Stimulated activated CD8-positive, alpha-beta memory T cell treated with anti-CD3 and anti-CD28 coated beads, Interleukin-4, amount 100 ng/mL, for 1 hour (primary cell): ENCODE measurements at regions not wholly inside any gene's neighbourhood (a gene's known extent, or its start where the extent isn't known, plus 50 kb on each side); places are given as distances from the start of the nearest gene placed in this dataset.
"Not testable (repeated sequence)": the region's sequence is repeated elsewhere in the genome, so short reads cannot be mapped to it uniquely, and the experiment has no call there.

ENCODE experiments used
- DNase-seq, 2 donors: peaks; one replicate each; pipeline ENCODE4 v3.0.0-alpha.2; 2020; ENCODE audit warnings: low read depth in 2 of 2, low spot score in 1 of 2

DNA sequence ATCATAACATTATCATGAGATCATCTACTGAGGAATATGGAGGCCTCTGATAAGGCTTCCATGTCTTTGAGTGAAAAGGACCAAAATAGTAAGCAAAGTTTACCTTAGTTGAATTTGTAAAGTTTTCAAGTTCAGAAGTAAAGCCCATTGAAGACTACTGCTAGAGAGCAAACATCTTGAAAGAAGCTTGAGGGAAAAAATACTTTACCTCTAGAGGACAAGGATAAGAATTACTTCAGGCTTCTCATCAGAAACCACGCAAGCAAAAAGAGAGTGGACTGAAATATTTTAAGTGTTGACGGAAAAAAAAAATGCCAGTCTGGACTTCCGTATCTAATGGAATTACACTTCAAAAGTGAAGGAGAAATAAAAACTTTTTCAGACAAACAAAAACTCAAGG lies 114.3 kb downstream of the MPP7 start:
- no peak for DNase-seq

DNA sequence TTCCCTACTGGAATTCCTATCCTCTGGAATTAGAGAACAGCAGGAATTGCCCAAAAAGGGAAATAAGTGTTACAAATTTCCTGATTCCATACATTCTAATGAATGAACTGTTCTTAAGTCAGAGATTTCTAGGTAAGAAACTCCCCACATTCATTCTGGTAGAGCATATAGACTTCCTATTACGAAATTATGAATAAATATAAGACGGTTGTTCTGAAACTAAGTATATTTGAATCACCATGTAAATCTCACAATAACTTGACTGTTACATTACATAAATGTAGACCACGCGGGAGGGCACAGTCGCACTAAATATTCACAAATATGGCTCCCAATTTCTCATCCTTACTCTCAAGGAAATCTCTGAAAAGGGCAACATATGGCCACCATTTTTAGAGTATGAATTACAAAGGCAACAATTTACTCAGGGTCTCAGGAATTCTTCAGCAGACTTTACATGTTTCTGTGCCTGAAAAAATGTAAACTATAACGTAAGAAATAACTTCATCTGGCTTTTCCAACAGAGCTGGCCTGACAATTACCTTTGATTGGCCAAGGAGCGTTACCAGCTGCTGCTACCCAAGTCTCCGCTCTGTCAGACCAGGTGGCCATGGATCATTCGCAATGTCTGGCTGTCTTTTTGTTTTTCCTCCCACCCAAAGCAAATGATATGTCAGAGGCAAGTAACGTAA lies 115.8 kb downstream of the MPP7 start:
- no peak for DNase-seq

- DNase-seq, result no peak
These were observed 116.4 kb downstream of the MPP7 start for GRCh38 chr10:28186461-28186860.

DNA sequence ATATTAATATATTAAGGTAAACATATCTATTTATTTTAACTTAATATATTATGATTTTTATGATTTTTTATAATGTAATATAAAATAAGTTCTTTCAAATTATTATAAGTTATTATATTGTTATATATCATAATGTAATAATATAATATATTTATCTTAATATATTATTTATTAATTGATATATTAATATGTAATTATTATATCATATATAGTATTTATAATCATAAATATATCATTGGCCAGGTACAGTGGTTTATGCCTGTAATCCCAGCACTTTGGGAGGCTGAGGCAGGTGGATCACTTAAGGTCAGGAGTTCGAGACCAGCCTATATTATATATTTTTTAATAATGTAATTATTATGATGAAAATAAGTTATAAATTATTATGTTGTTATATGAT lies 118.1 kb downstream of the MPP7 start:
- DNase-seq, result no peak

DNA sequence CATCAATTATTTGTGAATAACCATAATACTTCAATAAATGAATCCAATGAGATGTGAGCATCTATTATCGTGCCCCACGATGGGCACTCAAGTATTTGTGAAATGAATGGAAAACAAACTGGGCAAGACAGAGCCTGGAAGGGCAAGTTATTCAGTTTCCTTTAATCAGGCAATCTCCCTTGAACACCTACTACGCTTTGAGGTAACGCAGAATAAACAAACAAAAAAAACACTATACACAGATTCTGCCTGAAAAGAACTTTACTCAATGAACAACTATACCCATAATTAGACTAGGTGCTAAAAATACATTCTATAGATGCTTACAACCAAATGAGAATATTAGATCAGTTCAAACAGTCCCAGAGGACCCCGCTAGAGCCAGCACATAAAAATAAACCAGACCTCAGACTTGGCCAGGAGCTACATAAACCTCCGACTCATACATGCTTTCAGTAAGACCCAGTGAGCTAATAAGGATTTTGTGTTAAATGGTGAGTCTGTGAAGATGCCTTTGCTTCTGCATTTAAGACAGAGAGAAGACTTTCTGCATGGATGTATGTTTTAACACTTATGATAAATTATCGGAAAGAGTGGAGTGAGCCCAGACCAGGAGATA lies 121.3 kb downstream of the MPP7 start:
- DNase-seq, result no peak

DNA sequence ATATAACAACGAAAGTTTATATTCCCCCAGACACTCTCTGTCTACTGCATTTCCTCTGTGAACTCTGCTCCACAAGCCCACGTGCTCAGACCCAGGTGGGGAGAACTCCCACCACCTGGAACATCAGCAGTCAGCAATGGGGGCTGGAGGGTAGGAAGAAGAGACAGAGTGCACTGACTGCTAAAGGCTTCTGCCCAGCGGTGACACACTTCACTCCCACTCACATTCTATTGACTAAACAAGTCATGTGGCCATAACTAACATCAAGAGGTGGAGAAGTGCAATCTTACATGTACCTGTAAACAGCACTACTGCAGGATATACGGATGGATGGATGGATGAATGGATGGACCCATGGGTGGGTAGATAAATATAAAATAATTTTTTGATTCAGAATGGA lies 122.2 kb downstream of the MPP7 start:
- DNase-seq, result no peak

DNA sequence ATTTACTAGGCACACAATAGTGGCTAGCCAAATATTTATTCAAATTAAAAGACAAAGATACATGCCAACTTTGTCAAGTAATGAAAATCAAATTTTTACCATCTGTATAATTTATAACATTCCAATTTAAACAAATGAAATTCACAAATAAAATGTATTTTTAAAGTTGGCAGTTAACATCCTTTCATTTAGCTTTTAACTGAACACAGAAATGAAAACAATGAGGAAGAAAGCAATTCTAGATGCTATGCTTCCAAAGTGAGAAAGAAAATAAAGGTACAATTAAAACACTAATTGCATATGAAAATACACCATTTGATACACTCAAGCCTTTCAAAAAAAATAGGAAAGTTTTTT lies 123.1 kb downstream of the MPP7 start:
- DNase-seq, result no peak

- DNase-seq, result no peak
These were observed 123.7 kb downstream of the MPP7 start for GRCh38 chr10:28179006-28179742.

GRCh38 chr10:28177944-28178637 lies 124.8 kb downstream of the MPP7 start:
- no peak for DNase-seq

DNA sequence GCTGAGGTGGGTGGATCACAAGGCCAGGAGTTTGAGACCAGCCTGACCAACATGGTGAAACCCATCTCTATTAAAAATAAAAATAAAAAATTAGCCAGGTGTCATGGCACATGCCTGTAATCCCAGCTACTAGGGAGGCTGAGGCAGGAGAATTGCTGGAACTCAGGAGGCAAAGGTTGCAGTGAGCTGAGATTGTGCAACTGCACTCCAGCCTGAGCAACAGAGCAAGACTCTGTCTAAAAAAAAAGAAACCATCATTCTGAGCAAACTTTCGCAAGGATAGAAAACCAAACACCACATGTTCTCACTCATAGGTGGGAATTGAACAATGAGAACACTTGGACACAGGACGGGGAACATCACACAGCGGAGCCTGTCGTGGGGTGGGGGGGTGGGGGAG lies 126.4 kb downstream of the MPP7 start:
- DNase-seq, result not testable (repeated sequence)

DNA sequence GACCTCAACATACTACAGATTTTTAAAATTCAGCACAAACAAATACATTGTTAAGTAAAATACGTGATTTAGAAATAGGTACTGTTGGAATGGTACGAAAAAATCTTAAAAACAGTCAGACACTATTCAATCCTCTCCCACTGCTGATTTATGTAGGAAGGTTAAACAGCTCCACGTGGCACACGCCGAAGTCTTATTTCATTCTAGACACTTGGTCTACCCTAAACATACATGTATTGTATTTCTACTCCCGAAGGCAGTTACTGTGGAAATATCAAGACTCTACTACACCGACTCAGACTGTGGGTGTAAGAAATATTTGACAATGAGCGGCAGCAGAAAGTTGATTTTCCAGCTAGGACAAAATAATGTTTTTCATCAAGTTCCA lies 130.6 kb downstream of the MPP7 start:
- DNase-seq, result no peak

- DNase-seq, result no peak
These were observed 131.2 kb downstream of the MPP7 start for GRCh38 chr10:28171468-28172222.

- DNase-seq, result no peak
These were observed 133.3 kb downstream of the MPP7 start for GRCh38 chr10:28169525-28169924.

GRCh38 chr10:28160866-28161405 lies 141.9 kb downstream of the MPP7 start:
- no peak for DNase-seq

GRCh38 chr10:28157379-28157778 lies 145.5 kb downstream of the MPP7 start:
- no peak for DNase-seq

GRCh38 chr10:28155726-28156125 lies 147.1 kb downstream of the MPP7 start:
- no peak for DNase-seq

DNA sequence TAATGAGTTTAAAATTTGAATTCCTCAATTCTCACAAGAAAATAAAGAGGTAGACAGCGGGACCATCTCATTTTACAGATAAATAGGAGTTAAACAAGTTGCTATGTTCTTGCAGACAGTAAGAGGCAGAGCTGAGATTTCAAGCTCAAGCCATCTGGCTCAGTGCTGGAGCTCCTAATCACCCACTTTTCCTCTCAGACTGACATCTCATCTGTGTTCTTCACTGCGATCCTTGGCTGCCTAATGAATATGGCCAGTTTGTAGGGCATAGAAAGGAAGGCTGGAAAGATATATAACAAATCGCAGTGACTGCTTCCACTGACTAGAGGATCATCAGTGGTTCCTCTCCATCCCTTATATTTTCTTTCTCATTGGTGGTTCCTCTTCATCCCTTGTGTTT lies 151.2 kb downstream of the MPP7 start:
- DNase-seq, result no peak

DNA sequence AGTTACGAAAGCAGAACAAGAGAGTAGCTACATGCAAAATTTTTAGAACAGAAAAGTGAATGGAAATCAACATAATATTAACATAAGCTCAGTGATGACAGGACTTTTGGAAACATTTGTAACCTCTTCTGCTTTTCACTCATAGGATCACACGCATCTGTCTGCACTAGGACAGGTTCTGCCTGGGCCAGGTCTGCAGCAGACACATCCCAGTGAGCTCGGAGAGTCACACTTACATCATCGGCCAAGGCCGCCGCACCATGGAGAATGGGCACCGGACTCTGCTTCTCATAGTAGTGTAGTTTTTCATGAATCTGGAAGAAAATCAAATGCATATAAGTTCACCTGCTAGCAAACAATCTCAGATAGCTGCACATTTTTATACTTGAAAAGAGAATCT lies 150.9 kb upstream of the ODAD2 start:
- no peak for DNase-seq

DNA sequence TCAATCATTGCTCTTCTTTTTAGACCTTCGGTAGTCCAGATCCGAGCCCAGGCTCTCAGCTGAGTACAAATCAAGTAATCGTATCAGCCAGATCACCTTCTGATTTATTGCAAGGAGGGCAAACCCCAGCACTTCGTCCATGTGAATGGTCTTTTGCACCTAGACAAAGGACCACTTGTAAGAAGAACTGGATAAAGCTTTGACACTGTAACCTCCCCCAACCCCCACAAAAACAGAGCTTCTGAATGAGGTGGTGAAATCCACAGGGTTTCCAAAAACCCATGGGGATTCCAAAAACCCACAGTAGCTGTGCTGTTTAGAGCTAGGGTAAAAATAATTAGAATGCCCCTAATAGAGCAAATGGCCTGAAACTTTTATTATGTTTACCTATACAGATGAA lies 148.8 kb upstream of the ODAD2 start:
- no peak for DNase-seq

GRCh38 chr10:28139138-28139537 lies 140.3 kb upstream of the ODAD2 start:
- no peak for DNase-seq
